ENCODE measurements at regions not wholly inside any gene's neighbourhood (a gene's known extent, or its start where the extent isn't known, plus 50 kb on each side); places are given as distances from the start of the nearest gene placed in this dataset.

DNA sequence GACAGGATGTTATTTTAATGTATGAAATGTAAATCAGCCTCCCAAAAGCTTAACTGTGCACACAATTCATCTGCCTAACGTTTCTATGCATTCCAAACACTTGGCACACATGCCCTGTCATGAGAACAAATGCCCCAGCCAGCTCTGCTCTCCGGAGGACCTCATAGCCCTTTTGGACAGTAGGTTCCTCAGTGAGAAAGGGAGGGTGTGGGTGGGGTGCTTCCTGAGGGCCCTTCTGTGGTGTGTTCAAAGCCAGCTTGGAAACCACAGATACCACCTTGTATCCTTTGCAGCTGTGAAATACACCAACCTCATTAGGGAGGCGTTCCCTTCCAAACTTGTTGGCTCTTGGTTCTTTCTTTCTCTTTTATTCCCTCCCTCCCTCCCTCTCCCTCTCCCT lies 102.2 kb upstream of the ASB18 start:
- TF ChIP-seq ZNF562 (CRISPR knock-in tag; IDR thresholded peaks at IDR 0.05; ENCODE audit: borderline replicate concordance): no peak
- TF ChIP-seq, protein P1, sequence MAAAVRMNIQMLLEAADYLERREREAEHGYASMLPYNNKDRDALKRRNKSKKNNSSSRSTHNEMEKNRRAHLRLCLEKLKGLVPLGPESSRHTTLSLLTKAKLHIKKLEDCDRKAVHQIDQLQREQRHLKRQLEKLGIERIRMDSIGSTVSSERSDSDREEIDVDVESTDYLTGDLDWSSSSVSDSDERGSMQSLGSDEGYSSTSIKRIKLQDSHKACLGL (CRISPR knock-in tag; IDR thresholded peaks at IDR 0.05): no peak
- no peak for TF ChIP-seq MYNN (CRISPR knock-in tag; IDR thresholded peaks at IDR 0.05; ENCODE audit: low read depth)
- TF ChIP-seq, protein P2, sequence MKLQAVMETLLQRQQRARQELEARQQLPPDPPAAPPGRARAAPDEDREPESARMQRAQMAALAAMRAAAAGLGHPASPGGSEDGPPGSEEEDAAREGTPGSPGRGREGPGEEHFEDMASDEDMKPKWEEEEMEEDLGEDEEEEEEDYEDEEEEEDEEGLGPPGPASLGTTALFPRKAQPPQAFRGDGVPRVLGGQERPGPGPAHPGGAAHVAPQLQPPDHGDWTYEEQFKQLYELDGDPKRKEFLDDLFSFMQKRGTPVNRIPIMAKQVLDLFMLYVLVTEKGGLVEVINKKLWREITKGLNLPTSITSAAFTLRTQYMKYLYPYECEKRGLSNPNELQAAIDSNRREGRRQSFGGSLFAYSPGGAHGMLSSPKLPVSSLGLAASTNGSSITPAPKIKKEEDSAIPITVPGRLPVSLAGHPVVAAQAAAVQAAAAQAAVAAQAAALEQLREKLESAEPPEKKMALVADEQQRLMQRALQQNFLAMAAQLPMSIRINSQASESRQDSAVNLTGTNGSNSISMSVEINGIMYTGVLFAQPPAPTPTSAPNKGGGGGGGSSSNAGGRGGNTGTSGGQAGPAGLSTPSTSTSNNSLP (IDR thresholded peaks at IDR 0.05; ENCODE audit: low read depth, low read length): no peak
- no peak for TF ChIP-seq NR1H2 (CRISPR knock-in tag; IDR thresholded peaks at IDR 0.05; ENCODE audit: borderline replicate concordance, low read depth)
- TF ChIP-seq, protein P3, sequence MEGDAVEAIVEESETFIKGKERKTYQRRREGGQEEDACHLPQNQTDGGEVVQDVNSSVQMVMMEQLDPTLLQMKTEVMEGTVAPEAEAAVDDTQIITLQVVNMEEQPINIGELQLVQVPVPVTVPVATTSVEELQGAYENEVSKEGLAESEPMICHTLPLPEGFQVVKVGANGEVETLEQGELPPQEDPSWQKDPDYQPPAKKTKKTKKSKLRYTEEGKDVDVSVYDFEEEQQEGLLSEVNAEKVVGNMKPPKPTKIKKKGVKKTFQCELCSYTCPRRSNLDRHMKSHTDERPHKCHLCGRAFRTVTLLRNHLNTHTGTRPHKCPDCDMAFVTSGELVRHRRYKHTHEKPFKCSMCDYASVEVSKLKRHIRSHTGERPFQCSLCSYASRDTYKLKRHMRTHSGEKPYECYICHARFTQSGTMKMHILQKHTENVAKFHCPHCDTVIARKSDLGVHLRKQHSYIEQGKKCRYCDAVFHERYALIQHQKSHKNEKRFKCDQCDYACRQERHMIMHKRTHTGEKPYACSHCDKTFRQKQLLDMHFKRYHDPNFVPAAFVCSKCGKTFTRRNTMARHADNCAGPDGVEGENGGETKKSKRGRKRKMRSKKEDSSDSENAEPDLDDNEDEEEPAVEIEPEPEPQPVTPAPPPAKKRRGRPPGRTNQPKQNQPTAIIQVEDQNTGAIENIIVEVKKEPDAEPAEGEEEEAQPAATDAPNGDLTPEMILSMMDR (CRISPR knock-in tag; IDR thresholded peaks at IDR 0.05): no peak
